MM.1S (cell line): ENCODE measurements at regions not wholly inside any gene's neighbourhood (a gene's known extent, or its start where the extent isn't known, plus 50 kb on each side); places are given as distances from the start of the nearest gene placed in this dataset.

ENCODE experiments used
- EZH2 ChIP-seq: fragments of 300-600 bp; sonication (generic); optimal IDR thresholded peaks from 2 replicates; pipeline ENCODE3; 2017; ENCODE audit warnings: low read depth, mild to moderate bottlenecking, antibody characterized with exemption, low read length, mixed read lengths
- EZH2phosphoT487 ChIP-seq: fragments of 300-600 bp; sonication (generic); IDR thresholded peaks from 2 replicates; pipeline ENCODE4 v1.6.1; 2018; ENCODE audit warnings: antibody characterized with exemption, low read length
- TF ChIP-seq, protein P1 (sequence below): fragments of 300-600 bp; sonication (generic); IDR thresholded peaks from 2 replicates; pipeline ENCODE4 v1.5.1; 2016; ENCODE audit warnings: antibody characterized with exemption, low read length, mixed read lengths

DNA sequence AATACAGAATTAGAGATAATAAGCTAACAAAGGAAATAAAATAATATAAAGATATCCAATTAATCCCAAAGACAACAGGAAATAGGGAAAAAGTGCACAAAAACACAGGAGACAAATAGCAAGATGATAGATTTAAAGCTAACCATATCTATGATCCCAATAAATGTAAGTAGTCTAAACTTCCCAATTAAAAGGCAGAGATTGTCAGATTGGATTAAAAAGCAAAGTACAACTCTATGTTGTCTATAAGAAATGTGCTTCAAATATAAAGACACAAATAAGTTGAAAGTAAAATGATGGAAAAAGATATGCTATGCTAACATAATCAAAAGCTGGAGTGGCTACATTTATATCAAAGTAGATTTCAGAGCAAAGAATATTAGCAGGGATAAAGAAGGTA is 133.1 kb upstream of the ATP2B2 start:
- TF ChIP-seq, protein P1, sequence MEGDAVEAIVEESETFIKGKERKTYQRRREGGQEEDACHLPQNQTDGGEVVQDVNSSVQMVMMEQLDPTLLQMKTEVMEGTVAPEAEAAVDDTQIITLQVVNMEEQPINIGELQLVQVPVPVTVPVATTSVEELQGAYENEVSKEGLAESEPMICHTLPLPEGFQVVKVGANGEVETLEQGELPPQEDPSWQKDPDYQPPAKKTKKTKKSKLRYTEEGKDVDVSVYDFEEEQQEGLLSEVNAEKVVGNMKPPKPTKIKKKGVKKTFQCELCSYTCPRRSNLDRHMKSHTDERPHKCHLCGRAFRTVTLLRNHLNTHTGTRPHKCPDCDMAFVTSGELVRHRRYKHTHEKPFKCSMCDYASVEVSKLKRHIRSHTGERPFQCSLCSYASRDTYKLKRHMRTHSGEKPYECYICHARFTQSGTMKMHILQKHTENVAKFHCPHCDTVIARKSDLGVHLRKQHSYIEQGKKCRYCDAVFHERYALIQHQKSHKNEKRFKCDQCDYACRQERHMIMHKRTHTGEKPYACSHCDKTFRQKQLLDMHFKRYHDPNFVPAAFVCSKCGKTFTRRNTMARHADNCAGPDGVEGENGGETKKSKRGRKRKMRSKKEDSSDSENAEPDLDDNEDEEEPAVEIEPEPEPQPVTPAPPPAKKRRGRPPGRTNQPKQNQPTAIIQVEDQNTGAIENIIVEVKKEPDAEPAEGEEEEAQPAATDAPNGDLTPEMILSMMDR, result no peak
- TF ChIP-seq EZH2phosphoT487 (no peak), EZH2 (no peak)
